Activated T-helper 1 cell treated with anti-CD3 and anti-CD28 coated beads, Interleukin-12 subunit alpha, Interleukin-12 subunit beta, Interleukin-2, Interleukin-4 antibody, amounts not matched to agents 30 ng/mL and 10 ng/mL and 1 ng/mL, durations not matched to agents 14 hours and 24 hours and 36 hours (primary cell): ENCODE measurements at regions not wholly inside any gene's neighbourhood (a gene's known extent, or its start where the extent isn't known, plus 50 kb on each side); places are given as distances from the start of the nearest gene placed in this dataset.

Experiments
- DNase-seq: peaks from one replicate; pipeline ENCODE4 v3.0.0; 2021; ENCODE audit warnings: low spot score
- H3K27ac Mint-ChIP-seq: one replicate; pipeline ENCODE4 v1.8.0; 2021; ENCODE audit warnings: mild to moderate bottlenecking, mixed read lengths
- H3K27me3 Mint-ChIP-seq: one replicate; pipeline ENCODE4 v1.8.0; 2022; ENCODE audit warnings: mild to moderate bottlenecking, moderate library complexity, mixed read lengths; ENCODE audit not compliant: insufficient read depth
- H3K36me3 Mint-ChIP-seq: one replicate; pipeline ENCODE4 v1.8.0; 2021; ENCODE audit warnings: low read depth, mixed read lengths
- H3K4me1 Mint-ChIP-seq: one replicate; pipeline ENCODE4 v1.8.0; 2021; ENCODE audit warnings: low read depth, mixed read lengths
- H3K4me3 Mint-ChIP-seq: one replicate; pipeline ENCODE4 v1.8.0; 2021; ENCODE audit warnings: mild to moderate bottlenecking, moderate library complexity, mixed read lengths
- H3K9me3 Mint-ChIP-seq: one replicate; pipeline ENCODE4 v1.8.0; 2021; ENCODE audit warnings: mixed read lengths
- intact Hi-C: fragments of 100-400 bp; cut with micrococcal nuclease; formaldehyde crosslinking; loops from one replicate; pipeline ENCODE4 v1.15.1; 2024

DNA sequence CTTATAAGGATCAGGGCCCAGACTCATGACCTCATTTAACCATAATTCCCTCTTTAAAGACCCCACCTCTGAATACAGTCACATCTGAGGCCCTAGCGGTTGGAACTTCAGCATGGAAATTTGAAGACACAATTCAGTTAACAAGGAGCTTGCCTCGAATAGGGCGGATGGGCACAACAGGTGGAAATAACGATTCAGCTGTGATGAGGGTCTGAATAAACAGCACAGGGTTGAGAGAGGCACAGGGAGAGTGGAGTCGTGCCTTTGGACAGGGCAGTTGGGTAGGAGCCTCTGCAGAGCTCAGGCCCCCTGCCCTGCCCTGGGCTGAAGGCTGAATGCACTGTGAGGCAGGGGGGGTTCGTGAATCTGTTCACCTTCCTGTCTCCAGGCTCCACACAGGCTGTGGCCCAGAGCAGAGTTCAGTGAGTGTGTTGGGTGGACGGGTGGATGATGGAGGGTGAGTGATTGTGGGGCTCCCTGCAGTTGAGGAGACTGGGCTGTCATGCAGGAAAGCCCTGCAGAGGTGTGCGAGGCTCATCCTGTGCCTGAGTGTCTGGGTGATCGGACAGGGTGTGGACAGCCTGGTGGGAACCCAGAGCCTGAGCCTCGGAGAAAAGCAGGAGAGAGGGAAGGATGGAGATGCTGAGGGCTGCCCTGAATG, 243.1 kb downstream of the FOXD2 start:
- Mint-ChIP-seq H3K4me1 (no peaks in the 10 kb centered on the region), H3K4me3 (no peak overlapping the region), H3K27ac (no peak overlapping the region), H3K9me3 (no peaks in the 10 kb centered on the region), H3K27me3 (peaks cover 3% of the 10 kb centered on the region), H3K36me3 (no peaks in the 10 kb centered on the region)
- intact Hi-C loops = no loop called here
- no peak for DNase-seq

DNA sequence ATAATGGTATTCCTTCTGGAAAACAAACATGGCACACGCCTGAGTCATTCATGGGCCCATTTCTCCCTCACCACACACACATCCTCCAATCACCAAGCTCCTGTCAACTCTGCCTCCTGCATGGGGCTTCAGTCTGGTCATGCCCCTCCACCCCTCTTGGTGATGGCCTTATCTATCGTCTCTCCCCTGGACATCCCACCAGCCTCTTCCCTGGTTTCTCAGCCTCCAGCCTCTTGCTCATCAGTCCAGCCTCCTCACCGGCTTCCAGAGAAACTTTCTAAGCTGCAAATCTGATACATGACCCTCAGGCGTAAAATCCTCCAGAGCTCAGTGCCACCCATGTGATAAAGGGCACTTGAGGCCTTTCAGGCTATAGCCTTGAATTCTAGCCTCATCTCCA, 243.9 kb downstream of the FOXD2 start:
- H3K4me3 Mint-ChIP-seq = no peak overlapping the region
- H3K36me3 Mint-ChIP-seq = no peaks in the 10 kb centered on the region
- DNase-seq = no peak
- H3K27me3 Mint-ChIP-seq = peaks cover 3% of the 10 kb centered on the region
- H3K27ac Mint-ChIP-seq = no peak overlapping the region
- intact Hi-C loops = no loop called here
- H3K9me3 Mint-ChIP-seq = no peaks in the 10 kb centered on the region
- no peaks in the 10 kb centered on the region for H3K4me1 Mint-ChIP-seq

DNA sequence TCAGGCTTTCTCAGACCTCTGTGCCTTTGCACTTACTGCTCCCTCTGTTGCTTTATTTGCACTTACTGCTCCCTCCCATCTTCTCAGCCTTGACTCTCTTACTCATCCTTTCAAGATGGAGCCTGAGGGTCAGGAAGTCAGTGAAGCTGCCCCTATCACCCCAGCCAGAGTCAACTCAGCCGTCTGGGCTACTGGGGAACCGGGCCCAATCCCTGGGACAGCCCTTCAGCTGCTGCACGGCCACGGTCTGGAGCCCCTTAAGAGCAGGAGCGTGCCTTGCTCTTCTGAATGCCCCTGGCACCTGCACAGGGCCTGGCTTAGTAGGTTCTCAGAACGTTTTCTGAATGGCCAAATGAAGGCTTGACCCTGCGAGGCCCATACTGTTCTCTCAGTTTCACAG, 244.4 kb downstream of the FOXD2 start:
- Mint-ChIP-seq H3K27ac (no peak overlapping the region), H3K4me1 (no peaks in the 10 kb centered on the region), H3K9me3 (no peaks in the 10 kb centered on the region), H3K27me3 (peaks cover 3% of the 10 kb centered on the region), H3K36me3 (no peaks in the 10 kb centered on the region), H3K4me3 (no peak overlapping the region)
- intact Hi-C loops = no loop called here
- DNase-seq = no peak

DNA sequence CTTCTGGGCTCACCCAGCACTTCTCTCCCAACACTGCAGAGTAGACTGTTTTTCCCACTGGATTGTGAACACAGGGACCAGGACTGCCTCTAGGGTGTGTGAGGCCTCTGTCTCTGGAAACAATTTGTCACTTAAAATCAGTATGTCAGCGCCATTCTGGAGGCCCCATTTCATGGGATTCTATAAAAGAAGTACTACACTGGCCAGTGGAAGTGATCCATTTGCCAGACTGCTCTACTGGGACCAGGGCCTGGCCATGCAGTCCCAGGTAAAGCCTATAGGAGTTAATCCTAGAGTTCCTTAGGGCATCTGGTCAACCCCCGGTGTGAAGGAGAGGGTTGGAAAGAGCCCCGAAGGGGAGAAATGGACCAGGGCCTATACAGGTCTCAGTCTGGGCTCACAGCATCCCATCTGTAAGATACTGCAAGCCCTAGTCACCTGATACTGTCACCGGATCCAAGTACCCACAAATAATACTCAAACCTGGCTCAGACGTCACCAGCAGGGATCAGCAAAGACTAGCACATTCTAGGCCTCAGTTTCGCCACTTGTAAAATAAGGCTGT, 245.0 kb downstream of the FOXD2 start:
- intact Hi-C loops = no loop called here
- Mint-ChIP-seq H3K27me3 (peaks cover 3% of the 10 kb centered on the region), H3K36me3 (no peaks in the 10 kb centered on the region), H3K4me3 (no peak overlapping the region), H3K9me3 (no peaks in the 10 kb centered on the region), H3K27ac (no peak overlapping the region), H3K4me1 (no peaks in the 10 kb centered on the region)
- no peak for DNase-seq

DNA sequence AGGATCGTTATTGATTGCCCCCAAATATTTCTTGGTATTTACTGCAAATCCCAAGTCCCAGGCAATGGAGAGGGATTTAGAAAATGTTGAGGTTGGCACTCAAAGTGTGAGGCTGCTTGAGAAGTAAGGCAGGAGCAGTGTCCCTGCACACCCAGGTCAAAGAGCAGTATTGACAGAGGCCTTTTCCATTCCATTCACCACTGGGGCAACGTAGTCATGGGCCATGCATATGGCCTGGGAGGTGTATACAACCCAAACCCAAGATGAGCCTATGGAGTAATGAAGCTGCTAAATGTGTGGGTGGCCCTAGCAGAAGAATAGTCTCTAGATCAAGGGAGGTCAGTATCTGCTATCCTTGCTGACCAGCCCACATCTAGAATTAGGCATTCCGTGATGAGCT, 245.6 kb downstream of the FOXD2 start:
- DNase-seq = no peak
- no peak overlapping the region for H3K4me3 Mint-ChIP-seq

DNA sequence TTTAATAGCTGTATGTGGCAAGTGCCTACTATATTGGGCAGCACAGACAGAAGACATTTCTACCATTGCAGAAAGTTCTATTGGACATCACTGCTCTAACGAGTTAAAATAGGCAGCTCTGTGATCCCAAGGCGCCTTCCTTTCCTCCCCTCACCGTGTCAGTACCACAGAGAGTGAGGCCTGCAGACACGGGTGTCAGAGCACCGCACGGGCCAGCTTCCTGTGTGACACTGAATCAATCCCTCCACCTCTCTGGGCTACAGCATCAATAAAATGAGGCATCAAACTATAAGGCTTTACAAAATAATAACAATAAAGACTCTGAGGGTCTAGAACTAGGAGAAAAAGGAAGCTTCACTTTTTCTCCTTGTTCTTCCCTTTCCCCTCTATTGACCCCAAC, 246.7 kb downstream of the FOXD2 start:
- no peaks in the 10 kb centered on the region for H3K36me3 Mint-ChIP-seq
- no peaks in the 10 kb centered on the region for H3K4me1 Mint-ChIP-seq
- DNase-seq = no peak
- H3K27me3 Mint-ChIP-seq = peaks cover 3% of the 10 kb centered on the region
- intact Hi-C loops = no loop called here
- no peak overlapping the region for H3K27ac Mint-ChIP-seq
- H3K4me3 Mint-ChIP-seq = no peak overlapping the region
- no peaks in the 10 kb centered on the region for H3K9me3 Mint-ChIP-seq

More for the DNA sequence above, 245.6 kb downstream of the FOXD2 start:
- no peaks in the 10 kb centered on the region for H3K4me1 Mint-ChIP-seq
- intact Hi-C loops = no loop called here
- no peaks in the 10 kb centered on the region for H3K9me3 Mint-ChIP-seq
- H3K36me3 Mint-ChIP-seq = no peaks in the 10 kb centered on the region
- H3K27ac Mint-ChIP-seq = no peak overlapping the region
- peaks cover 3% of the 10 kb centered on the region for H3K27me3 Mint-ChIP-seq

DNA sequence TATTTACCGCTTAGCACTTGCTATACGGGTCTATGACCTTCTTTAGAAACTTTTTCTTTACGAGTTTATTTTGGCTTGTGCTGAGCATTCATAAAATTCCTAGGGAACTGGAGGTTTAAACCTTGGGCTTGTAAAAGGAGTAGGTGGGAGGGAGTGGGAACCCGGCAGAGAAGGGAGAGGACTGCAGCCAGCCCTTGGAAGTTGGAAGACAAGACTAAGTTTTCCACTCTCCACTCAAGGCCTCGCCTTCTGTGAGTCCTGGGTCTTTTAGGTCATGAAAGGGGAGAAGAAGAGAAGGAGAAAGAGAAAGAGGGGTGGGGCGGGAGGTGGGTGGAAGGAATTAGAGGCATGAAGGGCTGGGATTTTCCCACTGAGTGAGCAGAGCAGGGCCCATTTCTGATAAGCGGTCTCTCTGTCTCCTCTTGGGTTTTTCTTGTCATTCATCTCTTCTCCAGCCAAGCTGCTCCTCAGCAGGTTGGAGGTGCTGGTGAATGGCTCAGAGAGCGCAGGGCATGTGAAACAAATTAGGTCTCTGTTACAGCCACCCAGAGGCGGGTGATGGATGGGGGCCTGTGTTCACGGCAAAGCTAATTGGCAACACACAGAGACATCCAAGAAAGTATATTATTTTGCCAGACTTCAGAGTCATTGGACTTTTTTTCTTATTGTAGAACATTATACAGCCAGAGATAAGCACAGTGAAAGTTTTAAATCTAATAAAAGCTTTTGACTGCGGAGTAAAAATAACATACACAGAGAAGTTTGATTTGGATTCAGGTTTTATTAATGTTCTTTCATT, 247.3 kb downstream of the FOXD2 start:
- no peak overlapping the region for H3K4me3 Mint-ChIP-seq
- H3K4me1 Mint-ChIP-seq = no peaks in the 10 kb centered on the region
- DNase-seq = no peak
- H3K27ac Mint-ChIP-seq = no peak overlapping the region
- peaks cover 3% of the 10 kb centered on the region for H3K27me3 Mint-ChIP-seq
- H3K36me3 Mint-ChIP-seq = no peaks in the 10 kb centered on the region
- H3K9me3 Mint-ChIP-seq = no peaks in the 10 kb centered on the region
- intact Hi-C loops = no loop called here

DNA sequence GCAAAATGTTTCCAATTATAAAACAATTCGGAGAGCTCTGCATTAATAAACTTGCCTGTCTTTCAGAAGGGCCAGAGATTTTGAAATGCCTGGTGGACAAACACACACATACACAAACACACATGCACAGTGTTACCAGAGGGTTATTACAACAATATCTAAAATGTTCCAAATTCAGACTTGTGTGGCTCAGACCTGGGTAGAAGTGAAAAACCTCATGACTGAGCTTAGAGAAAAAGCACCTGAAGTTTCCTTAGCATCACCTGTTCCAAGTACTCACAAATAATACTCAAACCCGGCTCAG, 247.9 kb downstream of the FOXD2 start:
- H3K27me3 Mint-ChIP-seq = peaks cover 3% of the 10 kb centered on the region
- no peaks in the 10 kb centered on the region for H3K4me1 Mint-ChIP-seq
- H3K9me3 Mint-ChIP-seq = no peaks in the 10 kb centered on the region
- DNase-seq = no peak
- H3K27ac Mint-ChIP-seq = no peak overlapping the region
- no peak overlapping the region for H3K4me3 Mint-ChIP-seq
- H3K36me3 Mint-ChIP-seq = no peaks in the 10 kb centered on the region
- intact Hi-C loops = no loop called here

DNA sequence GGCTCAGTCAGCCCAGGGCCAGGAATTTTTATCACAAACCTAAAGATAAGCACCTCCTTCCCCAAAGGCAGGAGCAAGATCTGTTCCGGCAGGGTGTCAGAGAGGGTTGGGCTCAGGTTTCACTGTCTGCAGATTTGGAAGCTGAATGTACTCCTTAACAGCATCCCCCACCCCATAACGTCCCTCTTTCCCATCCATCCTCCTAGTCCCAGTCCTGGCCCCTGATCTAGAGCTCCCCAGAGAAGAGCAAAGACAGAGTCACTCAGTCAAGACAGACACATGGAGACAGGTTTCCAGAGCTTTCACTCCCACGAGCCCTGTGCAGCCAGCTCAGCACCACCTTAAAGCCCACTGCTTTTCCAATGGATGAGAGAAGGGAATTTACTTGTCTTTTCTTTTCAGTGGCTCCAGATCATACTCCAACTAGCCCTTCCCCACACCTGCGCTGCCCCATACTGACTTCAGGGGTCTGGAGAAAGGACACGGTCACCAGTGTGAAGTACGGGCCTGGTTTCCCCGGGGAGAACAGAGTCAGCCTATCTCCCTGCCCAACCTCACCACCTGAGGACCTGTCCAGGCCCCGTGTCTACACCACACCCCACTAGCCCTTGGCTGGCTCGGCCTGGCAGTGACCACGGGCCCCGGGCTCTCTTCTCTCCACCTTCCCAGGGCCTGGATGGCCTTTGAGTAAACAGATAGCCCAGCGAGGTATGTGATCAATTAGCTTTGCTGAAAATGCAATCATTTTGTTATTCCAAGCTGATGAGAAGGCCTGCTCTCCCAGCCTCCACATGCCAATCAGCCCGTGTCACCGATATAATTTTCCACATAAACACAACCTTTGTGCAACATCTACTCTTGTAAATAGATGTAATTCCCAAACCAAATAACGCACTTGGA, 249.1 kb downstream of the FOXD2 start:
- intact Hi-C loops = no loop called here
- no peak overlapping the region for H3K27ac Mint-ChIP-seq
- no peaks in the 10 kb centered on the region for H3K4me1 Mint-ChIP-seq
- no peak overlapping the region for H3K4me3 Mint-ChIP-seq
- H3K36me3 Mint-ChIP-seq = no peaks in the 10 kb centered on the region
- DNase-seq = no peak
- H3K27me3 Mint-ChIP-seq = peaks cover 4% of the 10 kb centered on the region
- H3K9me3 Mint-ChIP-seq = no peaks in the 10 kb centered on the region

DNA sequence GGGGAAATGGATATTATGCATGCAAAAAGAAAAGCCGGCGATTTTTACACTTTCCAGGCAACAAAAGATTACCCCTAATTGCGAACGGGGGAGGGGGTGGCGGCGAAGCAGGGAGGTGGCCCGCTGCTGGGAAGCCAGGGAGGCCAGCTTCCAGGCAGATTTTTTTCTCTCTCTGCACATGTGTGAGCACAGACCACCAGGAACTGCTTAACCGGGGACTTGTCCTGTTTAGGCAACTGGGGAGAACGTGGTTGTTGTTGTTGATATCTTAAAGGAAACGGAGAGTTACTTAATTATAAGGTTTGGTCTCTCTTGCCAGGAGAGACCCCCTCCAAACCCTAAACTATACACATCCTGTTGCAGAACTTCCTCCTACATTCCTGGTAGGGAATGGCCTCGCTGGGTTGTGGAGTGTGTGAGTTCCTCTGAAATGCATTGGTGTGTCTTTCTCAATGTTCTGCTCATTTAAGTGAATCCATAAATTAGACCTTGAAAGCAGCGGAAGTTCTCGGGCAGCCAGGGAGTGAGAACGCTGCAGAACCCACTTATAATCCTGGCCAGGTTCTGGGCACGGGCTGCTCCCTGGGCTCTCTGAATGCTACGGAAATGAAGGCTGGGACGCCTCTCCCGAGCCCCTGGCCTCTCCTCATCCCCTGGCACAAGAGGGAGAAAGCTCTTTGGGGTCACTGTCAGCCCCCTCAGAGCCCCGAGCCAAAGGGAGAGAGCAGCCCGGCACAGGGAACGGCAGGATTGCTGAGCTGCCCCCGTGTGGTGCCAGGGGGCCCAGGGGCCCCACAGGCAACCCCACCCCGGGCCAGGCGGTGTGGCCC, 250.0 kb downstream of the FOXD2 start:
- H3K4me3 Mint-ChIP-seq = no peak overlapping the region
- H3K36me3 Mint-ChIP-seq = no peaks in the 10 kb centered on the region
- peaks cover 3% of the 10 kb centered on the region for H3K27me3 Mint-ChIP-seq
- intact Hi-C loops = no loop called here
- no peak overlapping the region for H3K27ac Mint-ChIP-seq
- no peaks in the 10 kb centered on the region for H3K9me3 Mint-ChIP-seq
- no peak for DNase-seq
- no peaks in the 10 kb centered on the region for H3K4me1 Mint-ChIP-seq

DNA sequence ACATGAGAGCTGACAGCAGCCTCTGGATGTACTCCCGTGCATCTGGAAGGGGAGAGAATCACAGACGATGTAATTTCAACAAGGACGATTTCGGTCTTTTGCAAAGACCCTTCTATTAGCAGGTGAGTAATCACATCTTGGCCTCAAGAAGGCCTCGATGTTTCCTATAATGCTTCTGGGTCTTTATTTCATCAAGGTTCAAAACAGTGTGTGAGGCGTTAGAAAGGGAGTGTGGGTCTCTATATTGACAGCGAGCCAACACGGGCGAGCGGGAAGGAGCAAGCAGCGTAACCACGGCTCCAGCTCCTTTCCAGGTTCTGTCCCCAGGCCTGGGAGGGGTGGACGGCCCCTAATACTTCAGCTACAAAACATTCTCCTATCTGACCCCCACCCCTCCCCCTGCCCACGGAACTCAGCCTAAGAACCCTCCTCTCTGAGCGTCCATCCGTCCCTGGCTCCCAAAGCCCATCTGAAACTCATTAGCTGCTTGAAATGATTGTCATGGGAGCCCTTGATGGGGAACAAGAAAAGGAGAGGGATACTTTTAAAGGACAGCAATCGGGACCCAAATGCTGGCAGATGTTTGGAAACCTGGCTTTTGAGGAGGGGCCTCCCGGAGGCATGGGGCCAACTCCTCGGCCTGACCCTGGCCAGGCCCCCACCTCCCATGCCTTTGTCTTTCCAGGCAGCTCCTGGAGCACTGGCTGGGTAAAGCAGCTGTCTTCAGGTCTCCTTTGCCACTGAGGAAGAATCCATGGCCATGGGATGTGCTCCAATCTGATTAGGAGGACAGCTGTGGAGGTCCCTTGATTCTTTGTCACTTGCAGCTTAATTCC, 250.8 kb downstream of the FOXD2 start:
- H3K4me3 Mint-ChIP-seq = no peak overlapping the region

DNA sequence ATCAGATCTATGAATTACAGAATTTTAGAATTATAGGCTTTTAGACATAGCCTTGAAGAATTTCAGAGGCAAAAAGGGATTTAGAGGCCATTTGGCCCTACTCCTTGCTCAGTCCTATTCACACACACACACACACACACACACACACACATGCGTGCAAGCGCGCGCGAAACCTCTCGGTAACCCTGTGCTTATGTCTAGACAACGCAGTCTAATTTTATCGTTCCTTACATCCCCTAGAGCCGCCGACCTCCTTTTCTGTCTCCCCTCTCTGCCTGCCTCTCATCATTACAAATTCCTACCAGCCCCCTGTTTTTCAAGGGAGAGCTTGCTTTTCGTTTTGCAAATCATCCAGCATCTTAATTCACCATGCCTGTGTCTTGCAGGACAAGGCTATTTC, 252.1 kb downstream of the FOXD2 start:
- intact Hi-C loops = no loop called here
- H3K4me3 Mint-ChIP-seq = no peak overlapping the region
- no peak for DNase-seq
- H3K4me1 Mint-ChIP-seq = no peaks in the 10 kb centered on the region
- peaks cover 3% of the 10 kb centered on the region for H3K27me3 Mint-ChIP-seq
- H3K27ac Mint-ChIP-seq = no peak overlapping the region
- no peaks in the 10 kb centered on the region for H3K36me3 Mint-ChIP-seq
- H3K9me3 Mint-ChIP-seq = no peaks in the 10 kb centered on the region

More for the DNA sequence above, 250.8 kb downstream of the FOXD2 start:
- Mint-ChIP-seq H3K9me3 (no peaks in the 10 kb centered on the region), H3K36me3 (no peaks in the 10 kb centered on the region), H3K4me1 (no peaks in the 10 kb centered on the region), H3K27ac (no peak overlapping the region), H3K27me3 (peaks cover 3% of the 10 kb centered on the region)
- intact Hi-C loops = no loop called here
- no peak for DNase-seq
